H9 (cell line): ENCODE measurements at regions not wholly inside any gene's neighbourhood (a gene's known extent, or its start where the extent isn't known, plus 50 kb on each side); places are given as distances from the start of the nearest gene placed in this dataset.

Experiments
- DNase-seq: peaks from one replicate; pipeline ENCODE4 v3.0.0-alpha.2; 2017
- H2AFZ ChIP-seq: one replicate; pipeline ENCODE4 v1.6.1; 2013; ENCODE audit warnings: mild to moderate bottlenecking, low read length, control low read depth, moderate library complexity
- H2AK5ac ChIP-seq: 2 replicates; pipeline ENCODE4 v1.6.1; 2013; ENCODE audit warnings: low read length, control low read depth, mixed read lengths; ENCODE audit not compliant: insufficient read length
- H2BK120ac ChIP-seq: one replicate; pipeline ENCODE4 v1.6.1; 2013; ENCODE audit warnings: low read depth, mild to moderate bottlenecking, low read length, control low read depth, inconsistent platforms; ENCODE audit not compliant: poor library complexity, severe bottlenecking
- H2BK12ac ChIP-seq: 2 replicates; pipeline ENCODE4 v1.6.1; 2013; ENCODE audit warnings: low read length, control low read depth, mixed read lengths, low read depth; ENCODE audit not compliant: insufficient read length
- H2BK15ac ChIP-seq: 2 replicates; pipeline ENCODE4 v1.6.1; 2013; ENCODE audit warnings: low read depth, low read length, control low read depth
- H2BK20ac ChIP-seq: one replicate; pipeline ENCODE4 v1.6.1; 2013; ENCODE audit warnings: low read depth, mild to moderate bottlenecking, low read length, control low read depth, inconsistent platforms; ENCODE audit not compliant: poor library complexity, severe bottlenecking
- H2BK5ac ChIP-seq: 2 replicates; pipeline ENCODE4 v1.6.1; 2013; ENCODE audit warnings: low read length, control low read depth, mixed read lengths; ENCODE audit not compliant: insufficient read length
- H3K14ac ChIP-seq: 2 replicates; pipeline ENCODE4 v1.6.1; 2013; ENCODE audit warnings: low read length, control low read depth; ENCODE audit not compliant: insufficient read depth
- H3K18ac ChIP-seq: 2 replicates; pipeline ENCODE4 v1.6.1; 2013; ENCODE audit warnings: low read depth, mild to moderate bottlenecking, mixed read lengths, low read length, control low read depth; ENCODE audit not compliant: insufficient read length
- H3K23ac ChIP-seq: 2 replicates; pipeline ENCODE4 v1.6.1; 2013; ENCODE audit warnings: low read length, control low read depth, mixed read lengths, low read depth; ENCODE audit not compliant: insufficient read length
- H3K23me2 ChIP-seq: 2 replicates; pipeline ENCODE4 v1.6.1; 2013; ENCODE audit warnings: low read depth, mild to moderate bottlenecking, mixed read lengths, low read length, control low read depth; ENCODE audit not compliant: insufficient read length, poor library complexity, severe bottlenecking
- H3K27ac ChIP-seq: 2 replicates; pipeline ENCODE4 v1.5.1; 2013; ENCODE audit warnings: low read length, control low read depth, mixed read lengths, low read depth; ENCODE audit not compliant: insufficient read length
- H3K27me3 ChIP-seq: 2 replicates; pipeline ENCODE4 v1.6.1; 2013; ENCODE audit warnings: low read length, control low read depth, inconsistent platforms; ENCODE audit not compliant: insufficient read depth
- H3K4ac ChIP-seq: 2 replicates; pipeline ENCODE4 v1.6.1; 2013; ENCODE audit warnings: low read depth, mild to moderate bottlenecking, control low read depth, inconsistent platforms, low read length, moderate library complexity
- H3K4me1 ChIP-seq: 2 replicates; pipeline ENCODE4 v1.6.1; 2013; ENCODE audit warnings: low read length, control low read depth, inconsistent platforms; ENCODE audit not compliant: insufficient read depth
- H3K4me2 ChIP-seq: 2 replicates; pipeline ENCODE4 v1.6.1; 2013; ENCODE audit warnings: low read length, control low read depth, mixed read lengths; ENCODE audit not compliant: insufficient read length, insufficient read depth
- H3K56ac ChIP-seq: 2 replicates; pipeline ENCODE4 v1.6.1; 2013; ENCODE audit warnings: low read depth, mild to moderate bottlenecking, mixed read lengths, low read length, control low read depth; ENCODE audit not compliant: insufficient read length
- H3K79me1 ChIP-seq: 2 replicates; pipeline ENCODE4 v1.6.1; 2013; ENCODE audit warnings: low read depth, mild to moderate bottlenecking, moderate library complexity, low read length, control low read depth, inconsistent platforms; ENCODE audit not compliant: insufficient read depth, poor library complexity, severe bottlenecking
- H3K79me2 ChIP-seq: 2 replicates; pipeline ENCODE4 v1.6.1; 2013; ENCODE audit warnings: low read length, control low read depth, inconsistent platforms; ENCODE audit not compliant: insufficient read depth
- H3K9ac ChIP-seq: 2 replicates; pipeline ENCODE4 v1.6.1; 2013; ENCODE audit warnings: low read length, control low read depth, mixed read lengths; ENCODE audit not compliant: insufficient read length; ENCODE audit errors: extremely low read depth
- H3K9me3 ChIP-seq: one replicate; pipeline ENCODE4 v1.6.1; 2013; ENCODE audit warnings: low read depth, low read length, inconsistent platforms; ENCODE audit not compliant: control insufficient read depth
- H3T11ph ChIP-seq: one replicate; pipeline ENCODE4 v1.6.1; 2013; ENCODE audit warnings: mild to moderate bottlenecking, low read length, control low read depth, inconsistent platforms
- H4K20me1 ChIP-seq: one replicate; pipeline ENCODE4 v1.6.1; 2013; ENCODE audit not compliant: control insufficient read depth, insufficient read length, insufficient read depth
- H4K5ac ChIP-seq: 2 replicates; pipeline ENCODE4 v1.6.1; 2013; ENCODE audit warnings: low read depth, mild to moderate bottlenecking, mixed read lengths, low read length, control low read depth; ENCODE audit not compliant: insufficient read length
- H4K8ac ChIP-seq: replicated peaks from 2 replicates; pipeline ENCODE4 v1.6.1; 2013; ENCODE audit warnings: low read length, control low read depth, mixed read lengths, low read depth; ENCODE audit not compliant: insufficient read length
- H4K91ac ChIP-seq: 2 replicates; pipeline ENCODE4 v1.6.1; 2013; ENCODE audit warnings: low read depth, mild to moderate bottlenecking, moderate library complexity, mixed read lengths, low read length, control low read depth; ENCODE audit not compliant: insufficient read length
- H3K27ac Mint-ChIP-seq, 3 experiments: 2 replicates in 2 of 3; 3 replicates in 1 of 3; pipeline ENCODE4 v1.8.0; 2020 to 2021; ENCODE audit warnings: mixed read lengths in 3 of 3, mild to moderate bottlenecking in 1 of 3, moderate library complexity in 1 of 3
- H3K27me3 Mint-ChIP-seq: 2 replicates; pipeline ENCODE4 v1.8.0; 2021; ENCODE audit warnings: low read depth, mild to moderate bottlenecking, moderate library complexity, mixed read lengths
- H3K36me3 Mint-ChIP-seq, 3 experiments: 2 replicates in 2 of 3; 3 replicates in 1 of 3; pipeline ENCODE4 v1.8.0; 2020 to 2021; ENCODE audit warnings: low read depth in 3 of 3, mixed read lengths in 3 of 3; ENCODE audit not compliant: insufficient read depth in 1 of 3
- H3K4me1 Mint-ChIP-seq, 2 experiments: 2 replicates each; pipeline ENCODE4 v1.8.0; 2020; ENCODE audit warnings: mixed read lengths in 2 of 2
- H3K4me3 Mint-ChIP-seq, 2 experiments: 2 replicates in 1 of 2; 3 replicates in 1 of 2; pipeline ENCODE4 v1.8.0; 2020 to 2021; ENCODE audit warnings: mild to moderate bottlenecking in 2 of 2, mixed read lengths in 2 of 2, moderate library complexity in 1 of 2
- H3K9me3 Mint-ChIP-seq, 2 experiments: 2 replicates in 1 of 2; 3 replicates in 1 of 2; pipeline ENCODE4 v1.8.0; 2020; ENCODE audit warnings: mild to moderate bottlenecking in 2 of 2, mixed read lengths in 2 of 2, moderate library complexity in 1 of 2
- CTCF ChIP-seq: fragments of 200-600 bp; sonication (generic); conservative IDR thresholded peaks from 3 replicates; pipeline ENCODE4 v1.8.0; 2021; ENCODE audit warnings: antibody characterized with exemption, mild to moderate bottlenecking
- WGBS: extraction: QIAGEN DNeasy Blood & Tissue Kit; methylation state at CpG from one replicate; pipeline ENCODE4 v1.1.7; 2013; ENCODE audit warnings: missing lambda C conversion rate, low lambda C conversion rate, mixed read lengths; ENCODE audit not compliant: insufficient read length; ENCODE audit errors: extremely low coverage; 5-methylcytosine and 5-hydroxymethylcytosine counted together

- no peaks in the 10 kb centered on the region for H3K23me2 ChIP-seq
- no peak overlapping the region for H4K91ac ChIP-seq
- no peak overlapping the region for H2BK12ac ChIP-seq
- H3K4ac ChIP-seq = no peak overlapping the region
- H2BK20ac ChIP-seq = no peak overlapping the region
- no peak overlapping the region for H3K18ac ChIP-seq
- H2BK120ac ChIP-seq = no peak overlapping the region
- H3K27ac ChIP-seq = no peak overlapping the region
- no peak for TF ChIP-seq CTCF
- no peaks in the 10 kb centered on the region for H3K27me3 ChIP-seq
- no peak overlapping the region for H3T11ph ChIP-seq
- Mint-ChIP-seq H3K27ac (no peak overlapping the region), H3K27me3 (peaks cover 2% of the 10 kb centered on the region; the same call in 1 of the 2 replicates), H3K9me3 (peaks cover 3% of the 10 kb centered on the region in 2 experiments; a peak in 4 of 5 replicates), H3K36me3 (peaks cover 0 to 7% (median 0%) of the 10 kb centered on the region in 3 experiments; a peak in 2 of 7 replicates), H3K4me3 (no peak overlapping the region), H3K4me1 (peaks cover 33 to 41% of the 10 kb centered on the region in 2 experiments)
- no peak overlapping the region for H2AK5ac ChIP-seq
- peaks cover 8% of the 10 kb centered on the region; the same call in 1 of the 2 replicates for H3K4me1 ChIP-seq
- H3K79me2 ChIP-seq = no peaks in the 10 kb centered on the region
- DNase-seq = no peak
- no peak overlapping the region for H2BK15ac ChIP-seq
- H2AFZ ChIP-seq = no peak overlapping the region
- H2BK5ac ChIP-seq = no peak overlapping the region
- no peak overlapping the region for H3K9ac ChIP-seq
- H3K56ac ChIP-seq = no peak overlapping the region
- no peaks in the 10 kb centered on the region for H4K20me1 ChIP-seq
- WGBS = no CpG with 5 or more reads among the region's 8 CpGs
- no peak overlapping the region for H3K23ac ChIP-seq
- no peak overlapping the region for H3K14ac ChIP-seq
- H3K4me2 ChIP-seq = no peak overlapping the region
- H3K79me1 ChIP-seq = no peaks in the 10 kb centered on the region
- no peaks in the 10 kb centered on the region for H3K9me3 ChIP-seq
- no peak overlapping the region for H4K8ac ChIP-seq
- H4K5ac ChIP-seq = no peak overlapping the region
Observed at GRCh38 chr5:142225141-142225540, 99.7 kb downstream of the SPRY4 start.
